T-helper 2 cell (primary cell): ENCODE measurements at regions not wholly inside any gene's neighbourhood (a gene's known extent, or its start where the extent isn't known, plus 50 kb on each side); places are given as distances from the start of the nearest gene placed in this dataset.

ENCODE experiments used
- DNase-seq, 5 experiments: peaks; one replicate each; pipeline versions ENCODE4 v3.0.0 to v3.0.0-alpha.2; 2012 to 2022

GRCh38 chr15:59779110-59779509 lies 90.0 kb upstream of the BNIP2 start:
- DNase-seq = no peak

GRCh38 chr15:59764775-59765174 lies 75.7 kb upstream of the BNIP2 start:
- DNase-seq = no peak

- DNase-seq = peak in 1 of 5 experiments; percentile 11
Observed at GRCh38 chr15:59762558-59762957, 73.4 kb upstream of the BNIP2 start.

GRCh38 chr15:59760256-59760655 lies 71.1 kb upstream of the BNIP2 start:
- DNase-seq = peak in 1 of 5 experiments; percentile 8

- DNase-seq = peak in 2 of 5 experiments; percentile 23 to 80
Observed at GRCh38 chr15:59751552-59752413, 62.7 kb upstream of the BNIP2 start.

GRCh38 chr15:59746777-59747176 lies 57.7 kb upstream of the BNIP2 start:
- no peak for DNase-seq

- peak in 1 of 5 experiments; percentile 30 for DNase-seq
Observed at GRCh38 chr15:59741274-59741906, 52.3 kb upstream of the BNIP2 start.

- DNase-seq = no peak
Observed at GRCh38 chr15:59739557-59740186, 50.6 kb upstream of the BNIP2 start.
